GM12892 (cell line): ENCODE measurements at regions not wholly inside any gene's neighbourhood (a gene's known extent, or its start where the extent isn't known, plus 50 kb on each side); places are given as distances from the start of the nearest gene placed in this dataset.

ENCODE experiments used
- POLR2A ChIP-seq: IDR thresholded peaks from 2 replicates; pipeline ENCODE4 v1.6.1; 2011; ENCODE audit warnings: low read depth, low read length, control low read depth
- POLR2AphosphoS5 ChIP-seq: IDR thresholded peaks from 2 replicates; pipeline ENCODE4 v1.6.1; 2011; ENCODE audit warnings: low read depth, low read length, control low read depth
- TAF1 ChIP-seq: IDR thresholded peaks from 2 replicates; pipeline ENCODE4 v1.6.1; 2011; ENCODE audit warnings: low read depth, mild to moderate bottlenecking, control low read depth, low read length, borderline replicate concordance

DNA sequence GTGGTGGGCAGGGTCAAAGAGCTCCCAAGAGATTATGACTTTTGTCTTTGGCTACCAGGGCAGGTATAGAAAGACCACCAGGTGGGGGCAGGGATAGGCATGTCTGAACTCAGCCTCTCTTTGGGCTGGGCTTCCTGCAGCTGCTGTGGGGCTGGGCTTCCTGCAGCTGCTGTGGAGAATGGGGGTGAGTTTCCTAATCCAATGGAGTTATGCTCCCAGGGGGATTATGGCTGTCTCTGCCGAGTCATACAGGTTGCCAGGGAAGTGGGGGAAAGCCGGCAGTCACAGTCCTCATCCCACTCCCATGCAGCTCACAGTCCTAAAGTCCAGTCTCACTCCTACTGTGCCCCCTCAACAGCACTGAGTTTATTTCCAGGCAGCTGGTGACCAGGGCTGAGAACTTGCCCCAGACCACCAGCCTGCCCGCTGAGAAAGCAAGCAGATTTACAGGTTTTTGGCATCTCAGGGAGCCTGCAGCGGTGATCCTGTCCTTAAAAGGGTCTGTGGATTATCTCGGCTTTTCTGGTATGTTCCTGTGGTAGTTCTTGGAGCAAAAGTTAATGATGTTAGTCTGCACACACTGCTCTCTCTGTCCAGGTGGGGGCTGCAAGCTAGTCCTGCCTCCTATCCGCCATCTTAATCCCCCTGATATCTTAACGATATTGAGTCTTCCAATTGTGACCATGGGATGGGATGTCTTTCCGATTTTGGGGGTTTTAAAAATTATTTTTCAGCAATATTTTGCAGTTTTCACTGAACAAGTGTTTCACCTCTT, 133.4 kb downstream of the RTL9 start:
- TF ChIP-seq POLR2A (no peak), TAF1 (no peak), POLR2AphosphoS5 (no peak)
